GM23338 (cell line): ENCODE measurements at regions not wholly inside any gene's neighbourhood (a gene's known extent, or its start where the extent isn't known, plus 50 kb on each side); places are given as distances from the start of the nearest gene placed in this dataset.

Experiments used
- ATAC-seq: fragments of 200-7000 bp; cut with Tn5 transposase; 3 replicates; pipeline ENCODE4 v1.9.1; 2020
- DNase-seq: peaks from one replicate; pipeline ENCODE4 v3.0.0-alpha.2; 2015; ENCODE audit warnings: low spot score
- H2AFZ ChIP-seq: fragments of 200-600 bp; sonication (generic); 2 replicates; pipeline ENCODE4 v1.8.0; 2016; ENCODE audit warnings: antibody characterized with exemption, mild to moderate bottlenecking, moderate library complexity
- H3F3A ChIP-seq: fragments of 200-600 bp; sonication (generic); replicated peaks from 2 replicates; pipeline ENCODE4 v1.8.0; 2017; ENCODE audit warnings: antibody characterized with exemption, mixed run types, low read depth
- H3K27ac ChIP-seq: fragments of 200-600 bp; sonication (generic); 2 replicates; pipeline ENCODE4 v1.6.1; 2016; ENCODE audit warnings: low read depth
- H3K27me3 ChIP-seq: fragments of 200-600 bp; sonication (generic); 2 replicates; pipeline ENCODE4 v1.8.0; 2016; ENCODE audit warnings: mild to moderate bottlenecking, mixed run types, moderate library complexity; ENCODE audit not compliant: insufficient read depth
- H3K36me3 ChIP-seq: fragments of 200-600 bp; sonication (generic); 2 replicates; pipeline ENCODE4 v1.8.0; 2016; ENCODE audit warnings: mild to moderate bottlenecking; ENCODE audit not compliant: insufficient read depth
- H3K4me1 ChIP-seq: fragments of 200-600 bp; sonication (generic); 2 replicates; pipeline ENCODE4 v1.8.0; 2016; ENCODE audit warnings: mild to moderate bottlenecking, moderate library complexity; ENCODE audit not compliant: insufficient read depth
- H3K4me2 ChIP-seq: fragments of 200-600 bp; sonication (generic); 2 replicates; pipeline ENCODE4 v1.7.1; 2017; ENCODE audit warnings: mixed run types
- H3K4me3 ChIP-seq: fragments of 200-600 bp; sonication (generic); 2 replicates; pipeline ENCODE4 v1.6.1; 2016; ENCODE audit warnings: mixed run types
- H3K79me2 ChIP-seq: fragments of 200-600 bp; sonication (generic); replicated peaks from 2 replicates; pipeline ENCODE4 v1.8.0; 2017; ENCODE audit warnings: mild to moderate bottlenecking; ENCODE audit not compliant: insufficient read depth
- H3K9me2 ChIP-seq: fragments of 200-600 bp; sonication (generic); 2 replicates; pipeline ENCODE4 v1.8.0; 2017; ENCODE audit not compliant: insufficient read depth
- H4K20me1 ChIP-seq: fragments of 200-600 bp; sonication (generic); replicated peaks from 2 replicates; pipeline ENCODE4 v1.8.0; 2017; ENCODE audit warnings: mild to moderate bottlenecking; ENCODE audit not compliant: insufficient read depth
- H3K27ac Mint-ChIP-seq: 2 replicates; pipeline ENCODE4 v1.8.0; 2020; ENCODE audit warnings: inconsistent platforms, mild to moderate bottlenecking, moderate library complexity, mixed read lengths
- H3K27me3 Mint-ChIP-seq: 3 replicates; pipeline ENCODE4 v1.8.0; 2022; ENCODE audit warnings: low read depth, mild to moderate bottlenecking, moderate library complexity, mixed read lengths, inconsistent platforms; ENCODE audit not compliant: insufficient read depth, poor library complexity
- H3K36me3 Mint-ChIP-seq: 3 replicates; pipeline ENCODE4 v1.8.0; 2021; ENCODE audit warnings: low read depth, mild to moderate bottlenecking, inconsistent platforms, moderate library complexity, mixed read lengths
- H3K4me1 Mint-ChIP-seq: 3 replicates; pipeline ENCODE4 v1.8.0; 2020; ENCODE audit warnings: mild to moderate bottlenecking, inconsistent platforms, mixed read lengths
- H3K4me3 Mint-ChIP-seq: 3 replicates; pipeline ENCODE4 v1.8.0; 2021; ENCODE audit warnings: moderate library complexity, mild to moderate bottlenecking, inconsistent platforms, mixed read lengths
- H3K9me3 Mint-ChIP-seq: 3 replicates; pipeline ENCODE4 v1.8.0; 2020; ENCODE audit warnings: moderate library complexity, mild to moderate bottlenecking, inconsistent platforms, mixed read lengths
- CREB1 ChIP-seq: fragments of 250-450 bp; sonication (Bioruptor Pico); IDR thresholded peaks from 2 replicates; pipeline ENCODE4 v1.5.0; 2020; ENCODE audit warnings: low read depth, mild to moderate bottlenecking, moderate library complexity
- EZH2 ChIP-seq: fragments of 200-600 bp; sonication (generic); IDR thresholded peaks from one replicate; pipeline ENCODE4 v1.8.0; 2017; ENCODE audit warnings: antibody characterized with exemption, mild to moderate bottlenecking, low read depth; ENCODE audit not compliant: unreplicated experiment
- EZH2phosphoT487 ChIP-seq: fragments of 200-600 bp; sonication (generic); IDR thresholded peaks from one replicate; pipeline ENCODE4 v1.8.1; 2018; ENCODE audit warnings: antibody characterized with exemption; ENCODE audit not compliant: unreplicated experiment
- JUNB ChIP-seq: IDR thresholded peaks from one replicate; pipeline ENCODE4 v1.6.1; 2016; ENCODE audit warnings: antibody characterized with exemption; ENCODE audit not compliant: unreplicated experiment
- NANOG ChIP-seq: IDR thresholded peaks from 2 replicates; pipeline ENCODE4 v1.6.1; 2016; ENCODE audit warnings: antibody characterized with exemption, borderline replicate concordance
- POLR2AphosphoS5 ChIP-seq: IDR thresholded peaks from 2 replicates; pipeline ENCODE4 v1.6.1; 2016; ENCODE audit warnings: antibody characterized with exemption, low read depth
- REST ChIP-seq: IDR thresholded peaks from one replicate; pipeline ENCODE4 v1.6.1; 2018; ENCODE audit warnings: antibody characterized with exemption; ENCODE audit not compliant: unreplicated experiment
- STAT1 ChIP-seq: IDR thresholded peaks from one replicate; pipeline ENCODE4 v1.6.1; 2016; ENCODE audit warnings: antibody characterized with exemption; ENCODE audit not compliant: unreplicated experiment
- ZNF114 ChIP-seq: fragments of 250-450 bp; sonication (Bioruptor Pico); IDR thresholded peaks from 2 replicates; pipeline ENCODE4 v1.5.0; 2020; ENCODE audit warnings: mild to moderate bottlenecking, moderate library complexity
- ZNF331 ChIP-seq: fragments of 250-450 bp; sonication (Bioruptor Pico); IDR thresholded peaks from 2 replicates; pipeline ENCODE4 v1.5.0; 2020; ENCODE audit warnings: low read depth, mild to moderate bottlenecking, moderate library complexity
- TF ChIP-seq, protein P1 (sequence below): IDR thresholded peaks from 2 replicates; pipeline ENCODE4 v1.6.1; 2016; ENCODE audit warnings: antibody characterized with exemption
- TF ChIP-seq, protein P2 (sequence below), 2 experiments: fragments of 200-600 bp in 1 of 2; sonication (generic) in 1 of 2; conservative IDR thresholded peaks; 2 replicates each; pipeline versions ENCODE4 v1.5.1 to v1.6.1; 2016 to 2017; ENCODE audit warnings: antibody characterized with exemption in 2 of 2, low read depth in 2 of 2, mild to moderate bottlenecking in 2 of 2, moderate library complexity in 1 of 2
- TF ChIP-seq, protein P3 (sequence below): fragments of 250-450 bp; sonication (Bioruptor Pico); IDR thresholded peaks from 2 replicates; pipeline ENCODE4 v1.5.0; 2020; ENCODE audit warnings: mild to moderate bottlenecking, moderate library complexity

GRCh38 chr15:62656071-62656470, 386.5 kb upstream of the TPM1 start:
- Histone ChIP-seq H3K4me1 (no peaks in the 10 kb centered on the region), H3K4me2 (no peak overlapping the region), H3F3A (no peaks in the 10 kb centered on the region), H3K36me3 (peaks cover 4% of the 10 kb centered on the region; the same call in 1 of the 2 replicates), H3K4me3 (no peak overlapping the region), H2AFZ (no peak overlapping the region), H3K27me3 (no peaks in the 10 kb centered on the region), H4K20me1 (no peaks in the 10 kb centered on the region), H3K9me2 (no peaks in the 10 kb centered on the region), H3K27ac (no peak overlapping the region), H3K79me2 (no peaks in the 10 kb centered on the region)
- Mint-ChIP-seq H3K27ac (no peak overlapping the region), H3K27me3 (no peaks in the 10 kb centered on the region), H3K9me3 (no peaks in the 10 kb centered on the region; the same call in 2 of the 3 replicates), H3K4me3 (no peak overlapping the region), H3K36me3 (peaks cover 20% of the 10 kb centered on the region), H3K4me1 (no peaks in the 10 kb centered on the region)
- no peak for TF ChIP-seq JUNB
- no peak for TF ChIP-seq REST
- TF ChIP-seq, protein P1, sequence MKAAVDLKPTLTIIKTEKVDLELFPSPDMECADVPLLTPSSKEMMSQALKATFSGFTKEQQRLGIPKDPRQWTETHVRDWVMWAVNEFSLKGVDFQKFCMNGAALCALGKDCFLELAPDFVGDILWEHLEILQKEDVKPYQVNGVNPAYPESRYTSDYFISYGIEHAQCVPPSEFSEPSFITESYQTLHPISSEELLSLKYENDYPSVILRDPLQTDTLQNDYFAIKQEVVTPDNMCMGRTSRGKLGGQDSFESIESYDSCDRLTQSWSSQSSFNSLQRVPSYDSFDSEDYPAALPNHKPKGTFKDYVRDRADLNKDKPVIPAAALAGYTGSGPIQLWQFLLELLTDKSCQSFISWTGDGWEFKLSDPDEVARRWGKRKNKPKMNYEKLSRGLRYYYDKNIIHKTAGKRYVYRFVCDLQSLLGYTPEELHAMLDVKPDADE, result no peak
- no peak for TF ChIP-seq EZH2phosphoT487
- TF ChIP-seq, protein P2, sequence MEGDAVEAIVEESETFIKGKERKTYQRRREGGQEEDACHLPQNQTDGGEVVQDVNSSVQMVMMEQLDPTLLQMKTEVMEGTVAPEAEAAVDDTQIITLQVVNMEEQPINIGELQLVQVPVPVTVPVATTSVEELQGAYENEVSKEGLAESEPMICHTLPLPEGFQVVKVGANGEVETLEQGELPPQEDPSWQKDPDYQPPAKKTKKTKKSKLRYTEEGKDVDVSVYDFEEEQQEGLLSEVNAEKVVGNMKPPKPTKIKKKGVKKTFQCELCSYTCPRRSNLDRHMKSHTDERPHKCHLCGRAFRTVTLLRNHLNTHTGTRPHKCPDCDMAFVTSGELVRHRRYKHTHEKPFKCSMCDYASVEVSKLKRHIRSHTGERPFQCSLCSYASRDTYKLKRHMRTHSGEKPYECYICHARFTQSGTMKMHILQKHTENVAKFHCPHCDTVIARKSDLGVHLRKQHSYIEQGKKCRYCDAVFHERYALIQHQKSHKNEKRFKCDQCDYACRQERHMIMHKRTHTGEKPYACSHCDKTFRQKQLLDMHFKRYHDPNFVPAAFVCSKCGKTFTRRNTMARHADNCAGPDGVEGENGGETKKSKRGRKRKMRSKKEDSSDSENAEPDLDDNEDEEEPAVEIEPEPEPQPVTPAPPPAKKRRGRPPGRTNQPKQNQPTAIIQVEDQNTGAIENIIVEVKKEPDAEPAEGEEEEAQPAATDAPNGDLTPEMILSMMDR (conservative IDR thresholded peaks at IDR 0.05; ENCODE audit: low read depth in 2 of 2), result no peak
- no peak for TF ChIP-seq ZNF331
- no peak for TF ChIP-seq ZNF114
- TF ChIP-seq POLR2AphosphoS5, result no peak
- no peak for TF ChIP-seq EZH2
- no peak for TF ChIP-seq STAT1
- TF ChIP-seq, protein P3, sequence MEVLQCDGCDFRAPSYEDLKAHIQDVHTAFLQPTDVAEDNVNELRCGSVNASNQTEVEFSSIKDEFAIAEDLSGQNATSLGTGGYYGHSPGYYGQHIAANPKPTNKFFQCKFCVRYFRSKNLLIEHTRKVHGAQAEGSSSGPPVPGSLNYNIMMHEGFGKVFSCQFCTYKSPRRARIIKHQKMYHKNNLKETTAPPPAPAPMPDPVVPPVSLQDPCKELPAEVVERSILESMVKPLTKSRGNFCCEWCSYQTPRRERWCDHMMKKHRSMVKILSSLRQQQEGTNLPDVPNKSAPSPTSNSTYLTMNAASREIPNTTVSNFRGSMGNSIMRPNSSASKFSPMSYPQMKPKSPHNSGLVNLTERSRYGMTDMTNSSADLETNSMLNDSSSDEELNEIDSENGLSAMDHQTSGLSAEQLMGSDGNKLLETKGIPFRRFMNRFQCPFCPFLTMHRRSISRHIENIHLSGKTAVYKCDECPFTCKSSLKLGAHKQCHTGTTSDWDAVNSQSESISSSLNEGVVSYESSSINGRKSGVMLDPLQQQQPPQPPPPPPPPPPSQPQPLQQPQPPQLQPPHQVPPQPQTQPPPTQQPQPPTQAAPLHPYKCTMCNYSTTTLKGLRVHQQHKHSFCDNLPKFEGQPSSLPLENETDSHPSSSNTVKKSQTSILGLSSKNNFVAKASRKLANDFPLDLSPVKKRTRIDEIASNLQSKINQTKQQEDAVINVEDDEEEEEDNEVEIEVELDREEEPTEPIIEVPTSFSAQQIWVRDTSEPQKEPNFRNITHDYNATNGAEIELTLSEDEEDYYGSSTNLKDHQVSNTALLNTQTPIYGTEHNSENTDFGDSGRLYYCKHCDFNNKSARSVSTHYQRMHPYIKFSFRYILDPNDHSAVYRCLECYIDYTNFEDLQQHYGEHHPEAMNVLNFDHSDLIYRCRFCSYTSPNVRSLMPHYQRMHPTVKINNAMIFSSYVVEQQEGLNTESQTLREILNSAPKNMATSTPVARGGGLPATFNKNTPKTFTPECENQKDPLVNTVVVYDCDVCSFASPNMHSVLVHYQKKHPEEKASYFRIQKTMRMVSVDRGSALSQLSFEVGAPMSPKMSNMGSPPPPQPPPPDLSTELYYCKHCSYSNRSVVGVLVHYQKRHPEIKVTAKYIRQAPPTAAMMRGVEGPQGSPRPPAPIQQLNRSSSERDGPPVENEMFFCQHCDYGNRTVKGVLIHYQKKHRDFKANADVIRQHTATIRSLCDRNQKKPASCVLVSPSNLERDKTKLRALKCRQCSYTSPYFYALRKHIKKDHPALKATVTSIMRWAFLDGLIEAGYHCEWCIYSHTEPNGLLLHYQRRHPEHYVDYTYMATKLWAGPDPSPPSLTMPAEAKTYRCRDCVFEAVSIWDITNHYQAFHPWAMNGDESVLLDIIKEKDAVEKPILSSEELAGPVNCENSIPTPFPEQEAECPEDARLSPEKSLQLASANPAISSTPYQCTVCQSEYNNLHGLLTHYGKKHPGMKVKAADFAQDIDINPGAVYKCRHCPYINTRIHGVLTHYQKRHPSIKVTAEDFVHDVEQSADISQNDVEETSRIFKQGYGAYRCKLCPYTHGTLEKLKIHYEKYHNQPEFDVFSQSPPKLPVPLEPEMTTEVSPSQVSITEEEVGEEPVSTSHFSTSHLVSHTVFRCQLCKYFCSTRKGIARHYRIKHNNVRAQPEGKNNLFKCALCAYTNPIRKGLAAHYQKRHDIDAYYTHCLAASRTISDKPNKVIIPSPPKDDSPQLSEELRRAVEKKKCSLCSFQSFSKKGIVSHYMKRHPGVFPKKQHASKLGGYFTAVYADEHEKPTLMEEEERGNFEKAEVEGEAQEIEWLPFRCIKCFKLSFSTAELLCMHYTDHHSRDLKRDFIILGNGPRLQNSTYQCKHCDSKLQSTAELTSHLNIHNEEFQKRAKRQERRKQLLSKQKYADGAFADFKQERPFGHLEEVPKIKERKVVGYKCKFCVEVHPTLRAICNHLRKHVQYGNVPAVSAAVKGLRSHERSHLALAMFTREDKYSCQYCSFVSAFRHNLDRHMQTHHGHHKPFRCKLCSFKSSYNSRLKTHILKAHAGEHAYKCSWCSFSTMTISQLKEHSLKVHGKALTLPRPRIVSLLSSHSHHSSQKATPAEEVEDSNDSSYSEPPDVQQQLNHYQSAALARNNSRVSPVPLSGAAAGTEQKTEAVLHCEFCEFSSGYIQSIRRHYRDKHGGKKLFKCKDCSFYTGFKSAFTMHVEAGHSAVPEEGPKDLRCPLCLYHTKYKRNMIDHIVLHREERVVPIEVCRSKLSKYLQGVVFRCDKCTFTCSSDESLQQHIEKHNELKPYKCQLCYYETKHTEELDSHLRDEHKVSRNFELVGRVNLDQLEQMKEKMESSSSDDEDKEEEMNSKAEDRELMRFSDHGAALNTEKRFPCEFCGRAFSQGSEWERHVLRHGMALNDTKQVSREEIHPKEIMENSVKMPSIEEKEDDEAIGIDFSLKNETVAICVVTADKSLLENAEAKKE (CRISPR knock-in tag), result no peak
- no peak for TF ChIP-seq NANOG
- no peak for TF ChIP-seq CREB1 (CRISPR knock-in tag)
- no peak for DNase-seq
- no peak for ATAC-seq
